ENCODE measurements at regions not wholly inside any gene's neighbourhood (a gene's known extent, or its start where the extent isn't known, plus 50 kb on each side); places are given as distances from the start of the nearest gene placed in this dataset.
A peak's percentile ranks its signal among the peaks of the same experiment; 100 is the strongest.

DNA sequence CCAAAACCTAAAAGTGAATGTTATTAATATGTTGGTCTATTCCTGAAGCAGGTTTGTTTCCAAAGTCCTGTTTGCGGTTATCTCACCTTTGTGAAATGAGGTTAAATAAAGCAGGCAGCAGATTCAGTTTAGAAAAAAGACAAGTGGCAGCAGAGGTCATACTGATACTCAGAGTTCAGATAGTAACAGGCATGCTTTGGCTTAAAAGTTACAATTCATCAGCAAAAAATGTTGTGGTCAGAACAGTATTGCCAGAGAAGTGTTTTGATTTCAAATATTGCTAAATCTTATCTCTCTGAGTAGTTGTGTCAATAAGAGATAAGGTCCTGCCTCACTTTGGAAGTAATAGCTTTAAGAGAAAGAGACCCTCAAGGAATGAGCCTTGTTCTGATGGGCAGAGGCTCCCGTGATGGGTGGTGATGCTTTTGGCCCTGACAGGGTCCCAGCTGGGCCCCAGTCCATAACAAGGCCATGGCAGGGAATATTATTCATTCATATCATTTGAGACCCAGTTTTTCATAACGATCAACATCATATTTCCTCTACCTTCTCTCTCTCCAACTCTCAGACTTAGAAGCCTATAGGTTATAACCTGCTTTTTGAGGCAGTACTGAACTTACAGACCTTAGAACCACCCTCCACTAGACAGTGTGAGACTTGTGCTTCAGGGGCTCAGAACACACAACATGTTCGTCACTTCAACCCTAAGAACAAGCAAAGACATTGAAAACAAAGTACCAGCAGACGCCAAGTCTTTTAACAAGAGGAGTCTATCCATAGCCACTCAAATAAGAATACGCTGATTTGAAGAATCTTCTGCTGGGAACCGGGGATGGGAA lies 58.5 kb upstream of the AHR start:
- peak; percentile 0 for DNase-seq (ENCODE audit: unreplicated experiment)
- Mint-ChIP-seq H3K27me3 (ENCODE audit: insufficient read depth, unreplicated experiment) (no peaks in the 10 kb centered on the region), H3K27ac (ENCODE audit: low read depth, unreplicated experiment) (peak overlapping the region; percentile 66), H3K9me3 (ENCODE audit: unreplicated experiment) (no peaks in the 10 kb centered on the region), H3K36me3 (ENCODE audit: insufficient read depth, unreplicated experiment) (no peaks in the 10 kb centered on the region), H3K4me3 (ENCODE audit: unreplicated experiment) (no peak overlapping the region), H3K4me1 (ENCODE audit: insufficient read depth, unreplicated experiment) (peaks cover 41% of the 10 kb centered on the region)
- ChIA-PET POLR2A (interaction anchor here (0.7 to 1.7 kb wide), 2 partner anchors 58 to 63 kb away, joined by 3 to 7 read pairs; partner anchors contain the start of gene AHR), CTCF (interaction anchor here (0.6 to 1.3 kb wide), 2 partner anchors 257 to 449 kb away, joined by 3 to 4 read pairs; no protein-coding TSS in a partner anchor)
- BruUV-seq (replicated peaks): no TSS peak
- no peak for TF ChIP-seq CTCF (IDR thresholded peaks at IDR 0.05; ENCODE audit: unreplicated experiment)
- intact Hi-C loops (cut with micrococcal nuclease): no loop called here

GRCh38 chr7:17242504-17242903 lies 55.9 kb upstream of the AHR start:
- no TSS peak for BruUV-seq (replicated peaks)
- TF ChIP-seq CTCF (IDR thresholded peaks at IDR 0.05; ENCODE audit: unreplicated experiment): no peak
- Mint-ChIP-seq H3K9me3 (ENCODE audit: unreplicated experiment) (no peaks in the 10 kb centered on the region), H3K36me3 (ENCODE audit: insufficient read depth, unreplicated experiment) (no peaks in the 10 kb centered on the region), H3K4me1 (ENCODE audit: insufficient read depth, unreplicated experiment) (peaks cover 20% of the 10 kb centered on the region), H3K27ac (ENCODE audit: low read depth, unreplicated experiment) (no peak overlapping the region), H3K27me3 (ENCODE audit: insufficient read depth, unreplicated experiment) (no peaks in the 10 kb centered on the region), H3K4me3 (ENCODE audit: unreplicated experiment) (no peak overlapping the region)
- CTCF ChIA-PET: interaction anchor here (0.6 kb wide), 1 partner anchor 442 kb away, joined by 3 read pairs; no protein-coding TSS in a partner anchor
- intact Hi-C loops (cut with micrococcal nuclease): no loop called here
- DNase-seq (ENCODE audit: unreplicated experiment): peak; percentile 24
- POLR2A ChIA-PET: interaction anchor here (0.6 to 1.0 kb wide), 5 partner anchors 9 to 222 kb away, joined by 3 to 5 read pairs (median 3); partner anchors contain the start of gene AHR

GRCh38 chr7:17244786-17245185 lies 53.7 kb upstream of the AHR start:
- Mint-ChIP-seq H3K4me1 (ENCODE audit: insufficient read depth, unreplicated experiment) (peaks cover 12% of the 10 kb centered on the region), H3K27me3 (ENCODE audit: insufficient read depth, unreplicated experiment) (no peaks in the 10 kb centered on the region), H3K4me3 (ENCODE audit: unreplicated experiment) (no peak overlapping the region), H3K36me3 (ENCODE audit: insufficient read depth, unreplicated experiment) (no peaks in the 10 kb centered on the region), H3K27ac (ENCODE audit: low read depth, unreplicated experiment) (no peak overlapping the region), H3K9me3 (ENCODE audit: unreplicated experiment) (no peaks in the 10 kb centered on the region)
- no peak for DNase-seq (ENCODE audit: unreplicated experiment)
- BruUV-seq (replicated peaks): no TSS peak
- POLR2A ChIA-PET: no interaction called here
- TF ChIP-seq CTCF (IDR thresholded peaks at IDR 0.05; ENCODE audit: unreplicated experiment): no peak
- intact Hi-C loops (cut with micrococcal nuclease): no loop called here
- CTCF ChIA-PET: no interaction called here

- Mint-ChIP-seq H3K4me1 (ENCODE audit: insufficient read depth, unreplicated experiment) (peaks cover 4% of the 10 kb centered on the region), H3K27me3 (ENCODE audit: insufficient read depth, unreplicated experiment) (no peaks in the 10 kb centered on the region), H3K36me3 (ENCODE audit: insufficient read depth, unreplicated experiment) (no peaks in the 10 kb centered on the region), H3K4me3 (ENCODE audit: unreplicated experiment) (no peak overlapping the region), H3K27ac (ENCODE audit: low read depth, unreplicated experiment) (no peak overlapping the region), H3K9me3 (ENCODE audit: unreplicated experiment) (no peaks in the 10 kb centered on the region)
- BruUV-seq (replicated peaks): no TSS peak
- intact Hi-C loops (cut with micrococcal nuclease): no loop called here
- CTCF ChIA-PET: no interaction called here
- TF ChIP-seq CTCF (IDR thresholded peaks at IDR 0.05; ENCODE audit: unreplicated experiment): no peak
- DNase-seq (ENCODE audit: unreplicated experiment): no peak
- POLR2A ChIA-PET: no interaction called here
These were observed 51.1 kb upstream of the AHR start for GRCh38 chr7:17247357-17247756.
